ENCODE measurements at regions not wholly inside any gene's neighbourhood (a gene's known extent, or its start where the extent isn't known, plus 50 kb on each side); places are given as distances from the start of the nearest gene placed in this dataset.

DNA sequence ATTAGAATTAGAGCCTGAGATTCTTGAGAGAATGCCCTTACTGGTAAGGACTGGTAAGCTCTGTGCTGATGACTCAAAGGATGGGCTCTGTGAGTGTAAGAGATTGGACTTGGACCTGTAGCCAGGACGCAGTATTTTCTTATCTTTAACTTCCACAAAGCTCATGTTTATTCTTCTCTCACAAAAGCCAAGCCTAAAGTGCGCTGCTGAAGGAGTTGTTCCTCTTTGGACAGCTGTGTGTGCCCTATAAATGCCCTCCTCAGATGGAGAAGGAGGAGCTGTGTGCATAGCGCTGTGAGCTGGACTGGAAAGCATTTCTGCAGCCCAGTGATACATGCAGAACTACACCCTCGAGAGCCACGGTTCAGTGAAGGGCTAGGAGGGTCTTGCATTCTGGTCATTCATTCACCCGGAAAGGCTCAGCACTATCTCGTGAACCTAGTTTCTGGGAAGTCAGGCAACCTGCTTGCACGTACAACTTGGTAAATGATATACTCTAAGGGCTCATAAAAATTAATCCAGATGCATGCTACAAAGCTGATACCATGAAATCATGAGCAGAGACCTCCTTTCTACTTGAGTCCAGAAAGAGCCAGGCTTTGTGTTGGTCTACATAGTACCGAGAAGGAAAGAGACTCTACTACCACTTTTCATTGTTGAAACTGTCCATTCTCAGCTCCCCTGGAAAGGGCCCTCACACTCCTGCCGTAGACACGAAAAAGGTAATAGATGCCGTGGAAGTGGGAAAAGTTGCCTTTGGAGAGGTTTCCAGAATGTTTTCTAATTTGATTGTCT, 103.0 kb upstream of the TBL1XR1 start:
- intact Hi-C loops (cut with micrococcal nuclease), result no loop called here

DNA sequence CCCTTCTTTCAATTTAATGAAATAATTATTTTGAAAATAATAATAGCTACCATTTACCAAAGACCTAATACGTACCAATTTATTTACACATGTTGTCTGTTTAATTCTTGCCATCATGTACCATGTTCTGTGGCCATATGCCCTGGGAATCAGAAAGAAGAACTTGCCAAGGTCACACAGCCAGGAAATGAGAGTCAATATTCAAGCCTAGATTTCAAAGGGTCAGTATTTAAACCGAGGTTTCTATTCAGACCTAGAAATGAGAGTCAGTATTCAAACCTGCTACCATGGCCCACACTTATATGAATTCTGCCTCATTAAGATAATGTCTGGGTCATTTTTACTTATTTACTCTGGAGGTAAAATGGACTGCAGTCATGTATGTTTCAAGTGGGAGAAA, 103.6 kb upstream of the TBL1XR1 start:
- intact Hi-C loops (cut with micrococcal nuclease), result no loop called here

GRCh38 chr3:177306252-177306651, 109.0 kb upstream of the TBL1XR1 start:
- intact Hi-C loops (cut with micrococcal nuclease), result no loop called here

- intact Hi-C loops (cut with micrococcal nuclease), result no loop called here
Measured at GRCh38 chr3:177307391-177307790, 110.1 kb upstream of the TBL1XR1 start.

- intact Hi-C loops (cut with micrococcal nuclease), result no loop called here
Measured at GRCh38 chr3:177307826-177308225, 110.5 kb upstream of the TBL1XR1 start.

DNA sequence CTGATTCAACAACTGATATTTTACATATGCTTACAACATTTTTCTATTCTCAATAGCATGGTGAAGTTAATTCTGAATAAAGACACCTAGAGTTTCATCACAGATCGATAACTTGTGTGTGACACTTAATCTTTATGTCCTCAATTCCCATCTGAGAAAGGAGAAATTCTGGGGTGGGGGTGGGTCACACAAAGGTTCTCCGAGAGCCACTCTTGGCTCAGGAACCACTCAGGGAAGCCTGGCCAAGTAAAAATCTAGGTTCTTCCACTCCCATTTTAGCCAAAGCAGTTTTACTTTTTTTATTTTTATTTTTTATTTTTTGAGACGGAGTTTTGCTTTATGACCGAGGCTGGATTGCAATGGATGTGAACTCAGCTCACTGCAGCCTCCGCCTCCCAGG, 111.0 kb upstream of the TBL1XR1 start:
- intact Hi-C loops (cut with micrococcal nuclease), result no loop called here

DNA sequence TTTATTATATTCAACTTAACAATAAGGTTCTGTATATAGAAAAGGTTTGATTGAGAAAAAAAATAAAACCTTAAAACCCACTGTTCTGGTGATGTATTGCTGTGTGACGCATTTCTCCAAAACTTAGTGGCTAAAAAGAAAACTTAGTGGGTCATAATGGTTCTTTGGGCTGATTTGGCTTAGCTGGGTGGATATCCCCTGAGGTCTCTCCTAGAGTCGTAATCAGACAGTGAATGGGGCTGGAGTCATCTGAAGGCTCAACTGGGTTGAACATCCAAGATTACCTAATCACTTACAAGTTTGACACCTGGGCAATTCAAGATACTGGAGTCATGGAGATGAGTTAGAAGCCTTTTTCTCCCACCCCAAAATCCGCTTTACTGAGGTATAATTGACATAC, 111.6 kb upstream of the TBL1XR1 start:
- intact Hi-C loops (cut with micrococcal nuclease), result no loop called here

DNA sequence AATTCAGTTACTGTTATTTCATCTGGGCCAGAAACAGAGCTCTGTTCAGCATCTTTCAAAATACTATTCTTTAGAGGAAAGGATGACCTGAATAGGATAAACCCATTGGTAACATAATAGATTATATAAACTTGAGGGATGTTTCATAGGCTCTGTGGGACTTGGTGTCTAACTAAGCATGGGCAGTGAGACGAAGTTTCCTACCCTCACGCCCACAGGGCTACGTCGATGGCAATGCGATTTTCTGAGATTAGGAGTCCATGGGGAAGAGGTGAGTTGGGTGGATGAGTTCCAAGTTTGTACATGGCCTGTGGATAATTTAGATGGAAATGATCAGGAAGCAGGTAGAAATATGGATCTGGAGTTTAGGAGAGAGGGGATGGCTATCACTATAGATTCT, 115.2 kb upstream of the TBL1XR1 start:
- intact Hi-C loops (cut with micrococcal nuclease), result no loop called here

- intact Hi-C loops (cut with micrococcal nuclease), result loop anchor here (5.0 kb wide), 1 partner anchor 33 kb away; no protein-coding TSS in a partner anchor
Measured at GRCh38 chr3:177314897-177315296, 117.6 kb upstream of the TBL1XR1 start.

DNA sequence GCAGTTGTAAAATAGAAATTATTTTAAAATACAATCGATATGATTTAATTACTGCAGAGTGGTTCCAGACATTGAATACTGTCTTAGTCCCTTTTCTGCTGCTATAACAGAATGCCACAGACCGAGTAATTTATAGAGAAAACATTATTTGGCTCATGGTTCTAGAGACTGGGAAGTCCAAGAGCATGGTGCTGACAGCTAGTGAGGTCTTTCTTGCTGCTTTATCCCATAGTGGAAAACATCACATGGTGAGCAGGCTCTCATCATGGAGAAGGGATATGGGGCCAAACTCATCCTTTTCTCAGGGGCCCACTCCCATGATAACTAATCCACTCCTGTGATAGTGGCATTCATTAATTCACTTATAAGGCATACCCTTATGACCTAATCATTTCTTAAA, 120.0 kb upstream of the TBL1XR1 start:
- intact Hi-C loops (cut with micrococcal nuclease), result loop anchor here (5.0 kb wide), 1 partner anchor 35 kb away; no protein-coding TSS in a partner anchor

GRCh38 chr3:177318559-177318958, 121.3 kb upstream of the TBL1XR1 start:
- intact Hi-C loops (cut with micrococcal nuclease), result loop anchor here (1.0 to 5.0 kb wide), 6 partner anchors 19 to 117 kb away; no protein-coding TSS in a partner anchor

GRCh38 chr3:177320765-177321247, 123.5 kb upstream of the TBL1XR1 start:
- intact Hi-C loops (cut with micrococcal nuclease), result no loop called here

DNA sequence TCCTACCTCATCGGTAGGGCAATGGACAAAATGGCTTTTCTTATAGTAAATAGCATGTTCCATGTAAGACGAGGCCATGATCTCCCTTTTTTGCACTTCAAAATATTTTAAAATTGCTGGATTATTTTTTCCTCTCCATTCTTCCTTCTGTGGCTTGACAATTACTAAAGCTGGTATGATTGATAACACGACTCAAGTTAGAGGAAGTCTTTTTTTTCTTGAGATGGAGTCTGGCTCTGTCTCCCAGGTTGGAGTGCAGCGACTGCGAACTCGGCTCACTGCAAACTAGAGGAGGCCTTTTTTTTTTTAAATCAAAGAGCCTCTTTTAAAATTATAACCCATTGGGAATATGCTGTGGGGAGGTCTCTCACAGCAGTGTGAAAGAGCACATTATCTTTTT, 124.5 kb upstream of the TBL1XR1 start:
- intact Hi-C loops (cut with micrococcal nuclease), result no loop called here

DNA sequence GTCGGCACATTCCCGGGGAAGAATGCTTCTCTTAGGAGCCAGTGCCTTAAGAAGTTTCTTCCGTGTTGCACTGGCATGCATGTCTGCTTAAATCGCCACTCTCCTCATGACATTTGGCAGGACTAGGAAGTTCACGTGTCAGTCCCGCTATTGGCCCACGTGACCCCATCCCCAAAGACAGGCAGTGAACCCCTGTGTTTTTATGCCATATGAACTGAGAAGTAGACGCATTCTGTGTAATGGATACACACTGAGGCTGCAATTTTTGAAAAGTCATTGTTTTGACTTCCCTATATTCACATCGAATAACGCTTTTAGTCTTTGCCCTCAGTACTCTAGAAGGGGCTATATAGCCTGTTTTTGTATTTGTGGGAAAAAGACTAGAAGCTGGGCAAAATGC, 125.6 kb upstream of the TBL1XR1 start:
- intact Hi-C loops (cut with micrococcal nuclease), result no loop called here

GRCh38 chr3:177329854-177330253, 132.6 kb upstream of the TBL1XR1 start:
- intact Hi-C loops (cut with micrococcal nuclease), result no loop called here

GRCh38 chr3:177330779-177331178, 133.5 kb upstream of the TBL1XR1 start:
- intact Hi-C loops (cut with micrococcal nuclease), result no loop called here

DNA sequence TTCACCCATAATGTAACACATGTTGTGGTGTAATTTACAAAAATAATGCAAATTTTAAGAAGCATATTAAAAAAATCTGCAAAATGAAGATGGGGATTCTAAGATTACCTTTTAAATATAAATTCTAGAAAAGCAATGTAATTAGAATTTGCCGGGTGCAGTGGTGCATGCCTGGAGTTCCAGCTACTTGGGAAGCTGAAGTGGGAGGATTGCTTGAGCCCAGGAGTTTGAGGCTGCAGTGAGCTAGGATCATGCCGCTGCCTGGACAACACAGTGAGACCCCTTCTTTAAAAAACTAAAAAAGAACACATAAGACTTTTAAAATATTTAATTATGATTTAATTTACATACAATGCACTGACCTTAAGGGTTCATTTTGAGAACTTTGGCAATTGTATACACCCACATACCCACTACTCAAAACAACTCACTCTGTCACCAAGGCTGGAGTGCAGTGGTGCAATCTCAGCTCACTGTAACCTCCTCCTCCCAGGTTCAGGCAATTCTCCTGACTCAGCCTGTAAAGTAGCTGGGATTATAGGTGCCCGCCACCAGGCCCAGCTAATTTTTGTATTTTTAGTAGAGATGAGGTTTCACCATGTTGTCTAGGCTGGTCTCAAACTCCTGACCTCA, 134.0 kb upstream of the TBL1XR1 start:
- intact Hi-C loops (cut with micrococcal nuclease), result no loop called here

GRCh38 chr3:177332955-177333354, 135.7 kb upstream of the TBL1XR1 start:
- intact Hi-C loops (cut with micrococcal nuclease), result no loop called here

GRCh38 chr3:177333533-177334520, 136.5 kb upstream of the TBL1XR1 start:
- intact Hi-C loops (cut with micrococcal nuclease), result no loop called here

GRCh38 chr3:177334803-177335202, 137.5 kb upstream of the TBL1XR1 start:
- intact Hi-C loops (cut with micrococcal nuclease), result no loop called here

DNA sequence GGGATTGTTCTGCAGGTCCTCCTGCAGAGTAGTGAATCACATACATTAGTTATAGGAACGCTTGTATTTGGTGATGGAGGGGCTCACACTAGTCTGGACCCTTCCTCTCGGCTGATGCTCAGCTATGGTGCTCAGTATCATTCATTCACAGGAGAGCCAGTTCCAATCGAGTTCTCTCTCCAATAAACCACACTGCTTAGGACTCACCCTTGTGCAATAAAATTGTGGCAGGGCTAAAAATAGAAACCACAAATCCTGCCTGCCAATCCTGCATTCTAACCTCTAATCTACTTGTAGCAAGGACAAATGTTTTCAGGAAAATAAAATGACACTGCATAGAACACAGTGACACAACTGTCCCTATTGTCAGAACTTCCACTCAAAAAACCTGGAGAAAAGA, 138.4 kb upstream of the TBL1XR1 start:
- intact Hi-C loops (cut with micrococcal nuclease), result loop anchor here (2.0 kb wide), 2 partner anchors 91 to 191 kb away; no protein-coding TSS in a partner anchor
